GM12874 (cell line): ENCODE measurements at regions not wholly inside any gene's neighbourhood (a gene's known extent, or its start where the extent isn't known, plus 50 kb on each side); places are given as distances from the start of the nearest gene placed in this dataset.

Source experiments
- TF ChIP-seq, protein P1 (sequence below): IDR thresholded peaks from 2 replicates; pipeline ENCODE4 v1.5.1; 2011; ENCODE audit warnings: low read depth, mild to moderate bottlenecking, control low read depth, low read length, moderate library complexity; ENCODE audit not compliant: insufficient read depth

DNA sequence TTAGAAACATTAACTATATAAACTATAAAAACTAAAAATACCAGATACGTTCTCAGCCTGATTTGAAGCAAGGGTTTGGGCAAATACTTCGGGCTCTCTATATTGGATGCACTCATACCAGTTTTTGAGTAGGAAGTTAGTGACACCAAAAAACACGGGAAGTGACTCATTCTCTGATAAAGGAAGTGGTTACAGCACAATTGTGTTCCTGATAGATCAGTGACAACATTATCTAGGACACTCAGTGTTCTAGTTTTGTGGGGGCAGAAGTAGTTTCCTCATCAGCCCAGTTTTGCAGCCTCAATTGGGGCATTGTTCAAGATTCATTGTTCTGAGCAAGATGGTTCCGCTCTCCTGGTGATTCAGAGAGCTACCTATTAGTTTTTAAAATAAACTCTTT, 469.6 kb upstream of the DPPA4 start:
- TF ChIP-seq, protein P1, sequence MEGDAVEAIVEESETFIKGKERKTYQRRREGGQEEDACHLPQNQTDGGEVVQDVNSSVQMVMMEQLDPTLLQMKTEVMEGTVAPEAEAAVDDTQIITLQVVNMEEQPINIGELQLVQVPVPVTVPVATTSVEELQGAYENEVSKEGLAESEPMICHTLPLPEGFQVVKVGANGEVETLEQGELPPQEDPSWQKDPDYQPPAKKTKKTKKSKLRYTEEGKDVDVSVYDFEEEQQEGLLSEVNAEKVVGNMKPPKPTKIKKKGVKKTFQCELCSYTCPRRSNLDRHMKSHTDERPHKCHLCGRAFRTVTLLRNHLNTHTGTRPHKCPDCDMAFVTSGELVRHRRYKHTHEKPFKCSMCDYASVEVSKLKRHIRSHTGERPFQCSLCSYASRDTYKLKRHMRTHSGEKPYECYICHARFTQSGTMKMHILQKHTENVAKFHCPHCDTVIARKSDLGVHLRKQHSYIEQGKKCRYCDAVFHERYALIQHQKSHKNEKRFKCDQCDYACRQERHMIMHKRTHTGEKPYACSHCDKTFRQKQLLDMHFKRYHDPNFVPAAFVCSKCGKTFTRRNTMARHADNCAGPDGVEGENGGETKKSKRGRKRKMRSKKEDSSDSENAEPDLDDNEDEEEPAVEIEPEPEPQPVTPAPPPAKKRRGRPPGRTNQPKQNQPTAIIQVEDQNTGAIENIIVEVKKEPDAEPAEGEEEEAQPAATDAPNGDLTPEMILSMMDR = no peak

DNA sequence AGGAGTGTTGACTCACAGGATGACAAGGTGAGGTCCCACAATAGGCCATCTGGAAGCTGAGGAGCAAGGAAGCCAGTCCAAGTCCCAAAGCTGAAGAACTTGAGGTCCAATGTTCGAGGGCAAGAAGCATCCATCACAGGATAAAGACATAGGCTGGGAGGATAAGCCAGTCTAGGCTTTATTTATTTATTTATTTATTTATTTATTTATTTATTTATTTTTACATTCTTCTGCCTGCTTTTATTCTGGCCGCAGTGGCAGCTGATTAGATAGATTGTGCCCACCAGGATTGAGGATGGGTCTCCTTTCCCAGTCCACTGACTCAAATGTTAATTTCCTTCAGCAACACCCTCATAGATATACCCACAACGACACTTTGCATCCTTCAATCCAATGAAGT, 472.2 kb upstream of the DPPA4 start:
- TF ChIP-seq, protein P1 = no peak

DNA sequence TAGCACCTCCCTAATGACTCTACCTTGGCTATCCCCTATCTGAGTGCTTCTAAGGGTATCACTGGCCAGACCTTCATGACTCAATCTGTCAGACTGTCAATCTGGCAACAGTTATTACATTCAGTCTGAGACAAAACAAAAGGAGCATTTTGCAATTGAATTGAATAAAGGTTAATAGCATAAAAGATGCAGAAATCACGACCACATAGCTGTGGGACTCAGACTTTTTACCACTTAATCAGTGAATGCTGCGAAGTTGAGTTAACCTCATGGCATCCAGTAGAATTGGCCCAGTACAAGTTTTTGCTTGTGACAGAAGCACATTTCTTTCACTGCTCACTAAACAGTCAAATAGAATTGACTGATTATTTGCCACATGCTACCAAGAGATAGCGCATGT, 480.7 kb upstream of the DPPA4 start:
- TF ChIP-seq, protein P1 = no peak

DNA sequence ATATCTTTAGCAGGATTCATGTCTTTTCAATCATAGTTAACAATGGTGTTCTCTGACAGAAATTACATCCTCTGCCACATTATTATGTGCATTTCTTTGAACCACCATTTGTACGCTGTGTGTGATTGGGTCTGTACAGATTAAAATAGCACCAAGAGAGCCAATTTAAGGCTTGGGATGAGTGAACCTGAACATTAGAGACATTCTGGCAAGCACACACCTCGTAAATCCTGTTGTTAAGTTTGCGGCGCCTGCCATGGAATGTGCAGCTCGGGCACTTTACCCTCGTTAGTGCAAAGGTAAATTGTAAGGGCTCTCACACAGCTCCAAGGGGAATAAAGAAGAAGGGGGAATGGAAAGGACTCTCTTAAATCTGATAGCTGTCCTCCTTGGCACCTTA, 482.4 kb upstream of the DPPA4 start:
- TF ChIP-seq, protein P1 = no peak

DNA sequence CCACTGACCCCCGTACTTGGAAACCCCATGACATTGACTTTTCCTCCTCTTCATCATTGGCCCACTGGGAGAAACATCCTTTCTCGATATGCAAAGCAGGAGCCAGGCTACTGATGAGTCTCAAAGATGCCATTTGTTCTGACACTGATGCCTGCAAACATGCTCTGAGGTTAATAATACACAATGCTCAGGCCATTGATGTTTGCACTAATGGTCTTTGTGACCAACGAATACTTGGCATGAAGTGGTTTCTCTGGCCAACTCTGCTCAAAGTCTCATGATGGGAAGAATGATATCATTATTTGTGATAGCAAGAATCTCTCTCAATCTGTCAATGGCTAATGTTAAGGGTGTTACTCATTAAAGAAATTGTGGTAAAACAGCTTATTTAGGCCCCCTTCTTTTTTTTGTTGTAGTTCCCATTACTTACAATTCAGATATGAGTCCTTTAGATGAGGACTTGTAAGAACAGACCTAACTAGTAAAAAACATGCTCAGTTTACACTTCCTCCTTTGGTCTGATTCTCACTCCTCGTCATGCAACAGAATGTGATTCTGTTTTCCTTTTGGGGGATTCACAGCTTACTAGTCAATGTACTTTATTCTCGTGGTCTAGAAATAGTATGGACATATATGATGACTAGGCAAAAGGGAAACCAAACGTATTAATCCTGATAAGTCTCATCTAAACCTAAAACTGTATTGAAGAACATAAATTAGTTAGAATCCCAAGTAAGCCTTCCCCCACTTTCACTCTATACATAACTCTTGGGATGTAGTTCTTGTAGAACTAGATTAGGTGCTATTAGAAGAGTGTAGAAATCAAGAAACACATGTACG, 488.8 kb upstream of the DPPA4 start:
- TF ChIP-seq, protein P1 = no peak

DNA sequence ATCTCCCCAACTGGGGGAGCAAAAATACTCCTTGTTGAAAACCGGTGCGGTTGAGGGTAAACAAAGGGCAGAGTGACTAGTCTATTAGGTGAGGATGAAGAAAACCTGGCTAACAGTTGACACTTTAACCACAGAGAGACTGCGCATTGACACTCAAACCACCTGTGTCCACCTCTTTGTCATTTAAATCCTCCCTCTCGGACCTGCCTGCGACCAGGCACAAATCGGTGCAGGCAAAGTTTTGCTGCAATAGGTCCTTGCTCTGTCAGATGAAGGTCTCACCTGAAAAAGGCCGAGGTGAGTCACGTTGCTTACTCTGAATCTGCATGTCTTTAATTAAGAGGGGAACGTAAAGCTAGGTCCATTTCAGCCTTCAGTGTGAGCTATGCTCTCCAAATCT, 494.1 kb upstream of the DPPA4 start:
- TF ChIP-seq, protein P1 = no peak

DNA sequence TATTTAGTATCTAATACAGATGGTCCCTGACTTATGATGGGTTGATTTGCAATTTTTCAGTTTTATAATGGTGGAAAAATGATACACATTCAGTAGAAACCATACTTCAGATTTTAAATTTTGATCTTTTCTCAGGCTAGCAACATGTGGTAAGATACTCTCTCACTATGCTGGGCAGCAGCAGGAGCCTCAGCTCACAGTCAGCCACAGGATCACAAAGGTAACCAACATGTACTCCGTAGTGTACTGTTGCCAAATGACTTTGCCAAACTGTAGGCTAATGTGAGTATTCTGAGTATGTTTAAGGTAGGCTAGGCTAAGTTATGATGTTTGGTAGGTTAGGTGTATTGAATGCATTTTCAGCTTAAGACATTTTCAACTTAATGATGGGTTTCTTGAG, 498.6 kb upstream of the DPPA4 start:
- TF ChIP-seq, protein P1 = no peak
